Esophagus muscularis mucosa (tissue), 4 donors: ENCODE measurements at regions not wholly inside any gene's neighbourhood (a gene's known extent, or its start where the extent isn't known, plus 50 kb on each side); places are given as distances from the start of the nearest gene placed in this dataset.
A peak's percentile ranks its signal among the peaks of the same experiment; 100 is the strongest.

Experiments used
- DNase-seq: peaks from one replicate; pipeline ENCODE4 v3.0.0-alpha.2; 2017; ENCODE audit errors: extremely low spot score
- H3K27ac ChIP-seq, 4 donors: fragments of 200-600 bp; sonication (generic); replicated peaks in 1 of 4; 1 replicate in 3 of 4; 2 replicates in 1 of 4; pipeline ENCODE4 v1.5.1; 2016 to 2019; ENCODE audit warnings: mild to moderate bottlenecking in 1 of 4
- H3K27me3 ChIP-seq, 4 donors: fragments of 200-600 bp; sonication (generic); one replicate each; pipeline versions ENCODE4 v1.5.1 to v1.6.0; 2016 to 2019
- H3K36me3 ChIP-seq, 4 donors: fragments of 200-600 bp; sonication (generic); one replicate each; pipeline ENCODE4 v1.5.1; 2016 to 2019
- H3K4me1 ChIP-seq, 4 donors: fragments of 200-600 bp; sonication (generic); one replicate each; pipeline ENCODE4 v1.5.1; 2016 to 2019
- H3K4me3 ChIP-seq, 4 donors: fragments of 200-600 bp; sonication (generic); 1 replicate in 2 of 4; 2 replicates in 2 of 4; pipeline ENCODE4 v1.5.1; 2016 to 2019; ENCODE audit warnings: mild to moderate bottlenecking in 4 of 4, moderate library complexity in 1 of 4
- H3K9me3 ChIP-seq, 4 donors: fragments of 200-600 bp; sonication (generic); 1 replicate in 3 of 4; 2 replicates in 1 of 4; pipeline ENCODE4 v1.5.1; 2016 to 2019
- EP300 ChIP-seq: sonication (generic); formaldehyde crosslinking; IDR thresholded peaks from one replicate; pipeline ENCODE4 v1.6.1; 2017; ENCODE audit warnings: antibody characterized with exemption
- POLR2A ChIP-seq: fragments of 450-650 bp; IDR thresholded peaks from one replicate; pipeline ENCODE4 v1.6.1; 2017; ENCODE audit warnings: antibody characterized with exemption, moderate library complexity, mild to moderate bottlenecking, low read depth
- POLR2AphosphoS5 ChIP-seq, 2 donors: sonication (generic); formaldehyde crosslinking; IDR thresholded peaks; one replicate each; pipeline ENCODE4 v1.6.1; 2017; ENCODE audit warnings: antibody characterized with exemption in 2 of 2
- WGBS: methylation state at CpG from one replicate; pipeline ENCODE4 v1.1.5; 2018; 5-methylcytosine and 5-hydroxymethylcytosine counted together
- intact Hi-C: fragments of 100-400 bp; cut with DNase I; formaldehyde crosslinking; loops from one replicate; pipeline ENCODE4 v1.15.1; 2023
- TF ChIP-seq, protein P1 (sequence below), 3 experiments: fragments of 200-600 bp in 2 of 3; fragments of 450-650 bp in 1 of 3; sonication (generic) in 2 of 3; IDR thresholded peaks; one replicate each; pipeline ENCODE4 v1.5.1; 2017 to 2019; ENCODE audit warnings: antibody characterized with exemption in 3 of 3, mild to moderate bottlenecking in 2 of 3, moderate library complexity in 1 of 3

DNA sequence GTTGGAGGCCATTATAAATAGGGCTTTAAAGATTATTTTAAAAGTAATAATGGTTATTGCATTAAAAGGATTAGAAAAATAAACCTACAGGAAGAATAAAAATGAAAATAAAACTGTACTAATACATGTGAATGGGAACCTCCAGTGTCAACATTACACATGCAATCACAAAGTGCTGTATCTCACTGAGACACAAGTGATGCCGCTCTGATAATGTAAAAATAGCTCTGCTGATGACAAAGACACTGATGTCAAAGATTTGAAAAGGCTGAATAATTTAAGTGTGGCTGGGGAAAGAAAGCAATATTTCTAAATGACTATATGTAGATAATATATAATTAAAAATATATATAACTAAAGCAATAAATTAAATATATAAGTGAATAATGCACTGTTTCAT, 129.1 kb upstream of the RAP2B start:
- Histone ChIP-seq H3K27me3 (no peaks in the 10 kb centered on the region), H3K9me3 (no peaks in the 10 kb centered on the region), H3K27ac (no peak overlapping the region), H3K4me3 (no peak overlapping the region), H3K36me3 (no peaks in the 10 kb centered on the region), H3K4me1 (peaks cover 0 to 18% (median 17%) of the 10 kb centered on the region in 4 donors)
- no peak for TF ChIP-seq POLR2AphosphoS5 (IDR thresholded peaks at IDR 0.05)
- no peak for DNase-seq
- intact Hi-C loops = no loop called here
- 100% methylated on average over 1 of the region's 1 CpG for WGBS

DNA sequence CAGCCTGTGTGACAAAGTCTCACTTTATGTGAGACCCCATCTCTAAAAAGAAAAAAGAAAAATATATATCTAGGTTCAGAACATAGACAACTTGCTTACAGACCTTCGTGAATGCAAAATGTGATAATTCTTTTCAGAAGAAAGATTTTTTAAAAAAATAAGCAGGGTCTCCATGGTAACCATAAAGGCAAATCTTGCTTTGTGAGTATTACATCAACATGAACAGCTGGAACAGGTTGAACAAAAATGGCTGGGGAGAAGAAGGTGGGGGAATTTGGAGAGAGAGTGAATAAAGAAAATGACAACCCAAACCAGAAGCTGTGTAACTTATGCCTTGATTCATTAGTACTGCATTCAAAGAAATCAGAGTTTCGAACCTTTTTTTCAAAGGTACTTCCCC, 125.2 kb upstream of the RAP2B start:
- no peaks in the 10 kb centered on the region for H3K27me3 ChIP-seq
- H3K4me1 ChIP-seq = peaks cover 0 to 4% (median 0%) of the 10 kb centered on the region in 4 donors
- no peaks in the 10 kb centered on the region for H3K36me3 ChIP-seq
- H3K27ac ChIP-seq = no peak overlapping the region
- no peak for TF ChIP-seq EP300
- DNase-seq = no peak
- intact Hi-C loops = no loop called here
- 83% methylated on average over 2 of the region's 2 CpGs for WGBS
- H3K4me3 ChIP-seq = no peak overlapping the region
- no peaks in the 10 kb centered on the region for H3K9me3 ChIP-seq

DNA sequence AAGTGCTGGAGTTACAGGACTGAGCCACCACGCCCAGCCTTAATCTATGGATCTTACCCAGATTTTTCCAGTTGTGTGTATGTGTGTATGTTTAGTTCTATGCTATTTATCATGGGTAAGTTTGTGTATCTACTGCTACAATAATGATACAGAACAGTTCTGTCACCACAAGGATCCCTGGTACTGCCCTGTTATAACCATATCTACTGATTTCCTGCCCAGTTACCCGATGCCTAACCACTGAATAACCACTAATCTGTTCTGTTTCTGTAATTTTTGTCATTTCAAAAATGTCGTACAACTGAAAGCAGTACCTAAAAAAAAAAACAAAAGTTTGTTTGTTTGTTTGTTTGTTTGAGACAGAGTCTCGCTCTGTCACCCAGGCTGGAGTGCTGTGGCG, 123.7 kb upstream of the RAP2B start:
- peaks cover 0 to 12% (median 3%) of the 10 kb centered on the region in 4 donors for H3K4me1 ChIP-seq
- WGBS = 90% methylated on average over 5 of the region's 5 CpGs
- no peak overlapping the region for H3K4me3 ChIP-seq
- H3K36me3 ChIP-seq = no peaks in the 10 kb centered on the region
- TF ChIP-seq POLR2A (no peak), POLR2AphosphoS5 (IDR thresholded peaks at IDR 0.05) (no peak), EP300 (no peak)
- TF ChIP-seq, protein P1, sequence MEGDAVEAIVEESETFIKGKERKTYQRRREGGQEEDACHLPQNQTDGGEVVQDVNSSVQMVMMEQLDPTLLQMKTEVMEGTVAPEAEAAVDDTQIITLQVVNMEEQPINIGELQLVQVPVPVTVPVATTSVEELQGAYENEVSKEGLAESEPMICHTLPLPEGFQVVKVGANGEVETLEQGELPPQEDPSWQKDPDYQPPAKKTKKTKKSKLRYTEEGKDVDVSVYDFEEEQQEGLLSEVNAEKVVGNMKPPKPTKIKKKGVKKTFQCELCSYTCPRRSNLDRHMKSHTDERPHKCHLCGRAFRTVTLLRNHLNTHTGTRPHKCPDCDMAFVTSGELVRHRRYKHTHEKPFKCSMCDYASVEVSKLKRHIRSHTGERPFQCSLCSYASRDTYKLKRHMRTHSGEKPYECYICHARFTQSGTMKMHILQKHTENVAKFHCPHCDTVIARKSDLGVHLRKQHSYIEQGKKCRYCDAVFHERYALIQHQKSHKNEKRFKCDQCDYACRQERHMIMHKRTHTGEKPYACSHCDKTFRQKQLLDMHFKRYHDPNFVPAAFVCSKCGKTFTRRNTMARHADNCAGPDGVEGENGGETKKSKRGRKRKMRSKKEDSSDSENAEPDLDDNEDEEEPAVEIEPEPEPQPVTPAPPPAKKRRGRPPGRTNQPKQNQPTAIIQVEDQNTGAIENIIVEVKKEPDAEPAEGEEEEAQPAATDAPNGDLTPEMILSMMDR (IDR thresholded peaks at IDR 0.05) = no peak
- DNase-seq = no peak
- no peak overlapping the region for H3K27ac ChIP-seq
- H3K9me3 ChIP-seq = no peaks in the 10 kb centered on the region
- intact Hi-C loops = no loop called here
- H3K27me3 ChIP-seq = no peaks in the 10 kb centered on the region

DNA sequence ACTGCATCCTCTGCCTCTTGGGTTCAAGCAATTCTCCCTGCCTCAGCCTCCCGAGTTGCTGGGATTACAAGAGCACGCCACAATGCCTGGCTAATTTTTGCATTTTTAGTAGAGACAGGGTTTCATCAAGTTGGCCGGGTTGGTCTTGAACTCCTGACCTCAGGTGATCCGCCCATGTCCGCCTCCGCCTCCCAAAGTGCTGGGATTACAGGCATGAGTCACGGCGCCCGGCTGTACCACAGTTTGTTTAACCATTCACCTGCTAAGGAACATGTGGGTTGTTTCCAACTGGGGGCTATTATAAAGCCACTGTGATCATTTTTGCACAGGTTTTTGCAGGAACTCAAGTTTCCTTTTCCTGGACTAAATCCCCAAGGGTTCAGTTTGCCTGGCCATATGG, 123.2 kb upstream of the RAP2B start:
- no peak overlapping the region for H3K4me3 ChIP-seq
- WGBS = 52% methylated on average over 6 of the region's 9 CpGs
- no peak overlapping the region for H3K27ac ChIP-seq
- H3K27me3 ChIP-seq = no peaks in the 10 kb centered on the region
- intact Hi-C loops = no loop called here
- H3K4me1 ChIP-seq = peaks cover 0 to 13% (median 7%) of the 10 kb centered on the region in 4 donors
- peak; percentile 83 for DNase-seq
- TF ChIP-seq EP300 (no peak), POLR2A (no peak), POLR2AphosphoS5 (IDR thresholded peaks at IDR 0.05) (no peak)
- TF ChIP-seq, protein P1 (IDR thresholded peaks at IDR 0.05) = no peak
- no peaks in the 10 kb centered on the region for H3K36me3 ChIP-seq
- H3K9me3 ChIP-seq = no peaks in the 10 kb centered on the region

DNA sequence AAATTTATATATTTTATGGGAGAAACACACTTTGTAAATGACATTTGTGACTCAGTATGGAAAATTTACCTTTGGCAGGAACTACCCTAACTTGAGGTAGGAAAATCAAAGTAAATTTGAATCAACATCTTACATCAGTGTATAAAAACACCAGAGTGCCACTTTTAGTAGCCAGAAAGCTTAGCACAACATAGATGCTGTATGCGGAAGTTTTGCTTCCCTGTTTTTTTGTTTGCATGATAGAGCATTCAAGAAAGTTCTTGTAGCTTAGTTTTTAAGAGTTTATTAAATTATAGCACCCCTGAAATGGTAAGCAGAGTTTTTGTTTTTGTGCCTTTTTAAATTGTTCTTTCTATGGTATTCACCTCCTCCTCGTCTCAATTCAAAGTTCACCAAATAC, 120.8 kb upstream of the RAP2B start:
- WGBS = 93% methylated on average over 2 of the region's 2 CpGs
- Histone ChIP-seq H3K4me3 (no peak overlapping the region), H3K27ac (no peak overlapping the region), H3K9me3 (no peaks in the 10 kb centered on the region), H3K4me1 (peaks cover 0 to 13% (median 8%) of the 10 kb centered on the region in 4 donors), H3K27me3 (no peaks in the 10 kb centered on the region), H3K36me3 (no peaks in the 10 kb centered on the region)
- no peak for DNase-seq
- intact Hi-C loops = loop anchor here (5.0 kb wide), 2 partner anchors 251 to 726 kb away; no protein-coding TSS in a partner anchor
- TF ChIP-seq, protein P1 (IDR thresholded peaks at IDR 0.05) = no peak
- TF ChIP-seq POLR2A (no peak), POLR2AphosphoS5 (IDR thresholded peaks at IDR 0.05) (no peak), EP300 (no peak)

DNA sequence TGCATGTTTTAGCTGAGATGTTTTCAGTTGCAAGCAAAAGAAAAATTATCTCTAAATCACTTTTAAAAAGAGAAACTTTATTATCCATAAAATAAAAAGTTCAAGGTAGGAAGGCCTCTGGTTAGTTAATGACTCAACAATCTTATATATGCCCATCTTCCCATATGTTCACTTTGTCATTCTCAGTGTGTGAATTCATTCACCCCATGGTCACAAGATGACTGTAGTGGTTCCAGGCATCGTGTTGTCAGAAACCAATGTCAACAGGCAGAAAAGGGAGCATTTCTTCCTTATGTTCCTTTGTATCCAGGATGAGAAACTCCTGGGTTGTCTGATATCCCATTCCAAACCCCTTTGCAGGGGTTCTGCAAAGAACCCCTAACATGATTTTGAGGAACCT, 119.9 kb upstream of the RAP2B start:
- intact Hi-C loops = loop anchor here (2.0 to 5.0 kb wide), 3 partner anchors 121 to 725 kb away; partner anchors contain the start of gene RAP2B
- TF ChIP-seq POLR2AphosphoS5 (IDR thresholded peaks at IDR 0.05) = no peak
- no peak for TF ChIP-seq POLR2A
- TF ChIP-seq, protein P1 (IDR thresholded peaks at IDR 0.05) = no peak
- no peak for TF ChIP-seq EP300
- Histone ChIP-seq H3K4me1 (peaks cover 0 to 13% (median 8%) of the 10 kb centered on the region in 4 donors), H3K4me3 (no peak overlapping the region), H3K9me3 (no peaks in the 10 kb centered on the region), H3K27me3 (no peaks in the 10 kb centered on the region), H3K27ac (no peak overlapping the region), H3K36me3 (no peaks in the 10 kb centered on the region)
- DNase-seq = no peak
- 74% methylated on average over 1 of the region's 1 CpG for whole genome bisulfite sequencing
